Femur (tissue), 1 donor: ENCODE measurements at regions not wholly inside any gene's neighbourhood (a gene's known extent, or its start where the extent isn't known, plus 50 kb on each side); places are given as distances from the start of the nearest gene placed in this dataset.
"Not testable (repeated sequence)": the region's sequence is repeated elsewhere in the genome, so short reads cannot be mapped to it uniquely, and the experiment has no call there.

Source experiments
- DNase-seq: peaks from one replicate; pipeline ENCODE4 v3.0.0-alpha.2; 2017

GRCh38 chr1:200279810-200280411 is 129.9 kb downstream of the ZNF281 start:
- DNase-seq = no peak

GRCh38 chr1:200275816-200276453 is 133.9 kb downstream of the ZNF281 start:
- no peak for DNase-seq

GRCh38 chr1:200275415-200275814 is 134.4 kb downstream of the ZNF281 start:
- DNase-seq = no peak

GRCh38 chr1:200274116-200274515 is 135.7 kb downstream of the ZNF281 start:
- DNase-seq = no peak

- DNase-seq = no peak
These were observed 137.3 kb downstream of the ZNF281 start for GRCh38 chr1:200272481-200273068.

- DNase-seq = no peak
These were observed 140.6 kb downstream of the ZNF281 start for GRCh38 chr1:200269256-200269655.

GRCh38 chr1:200267937-200268336 is 141.9 kb downstream of the ZNF281 start:
- no peak for DNase-seq

- no peak for DNase-seq
These were observed 142.4 kb downstream of the ZNF281 start for GRCh38 chr1:200267458-200267857.

GRCh38 chr1:200266871-200267270 is 143.0 kb downstream of the ZNF281 start:
- no peak for DNase-seq

GRCh38 chr1:200265881-200266280 is 144.0 kb downstream of the ZNF281 start:
- no peak for DNase-seq

GRCh38 chr1:200265104-200265503 is 144.7 kb downstream of the ZNF281 start:
- DNase-seq = no peak

GRCh38 chr1:200263203-200263602 is 146.6 kb downstream of the ZNF281 start:
- DNase-seq = no peak

- DNase-seq = no peak
These were observed 147.4 kb downstream of the ZNF281 start for GRCh38 chr1:200262326-200262965.

GRCh38 chr1:200260597-200261335 is 149.1 kb downstream of the ZNF281 start:
- no peak for DNase-seq

GRCh38 chr1:200258447-200259375 is 151.1 kb downstream of the ZNF281 start:
- no peak for DNase-seq

- DNase-seq = no peak
These were observed 152.6 kb downstream of the ZNF281 start for GRCh38 chr1:200257235-200257634.

- DNase-seq = not testable (repeated sequence)
These were observed 155.2 kb downstream of the ZNF281 start for GRCh38 chr1:200254602-200255001.

- DNase-seq = no peak
These were observed 155.9 kb downstream of the ZNF281 start for GRCh38 chr1:200253774-200254495.

GRCh38 chr1:200252531-200252930 is 157.3 kb downstream of the ZNF281 start:
- no peak for DNase-seq

- no peak for DNase-seq
These were observed 159.4 kb downstream of the ZNF281 start for GRCh38 chr1:200250469-200250868.

- no peak for DNase-seq
These were observed 161.3 kb downstream of the ZNF281 start for GRCh38 chr1:200248541-200248940.
